ENCODE measurements at regions not wholly inside any gene's neighbourhood (a gene's known extent, or its start where the extent isn't known, plus 50 kb on each side); places are given as distances from the start of the nearest gene placed in this dataset.

DNA sequence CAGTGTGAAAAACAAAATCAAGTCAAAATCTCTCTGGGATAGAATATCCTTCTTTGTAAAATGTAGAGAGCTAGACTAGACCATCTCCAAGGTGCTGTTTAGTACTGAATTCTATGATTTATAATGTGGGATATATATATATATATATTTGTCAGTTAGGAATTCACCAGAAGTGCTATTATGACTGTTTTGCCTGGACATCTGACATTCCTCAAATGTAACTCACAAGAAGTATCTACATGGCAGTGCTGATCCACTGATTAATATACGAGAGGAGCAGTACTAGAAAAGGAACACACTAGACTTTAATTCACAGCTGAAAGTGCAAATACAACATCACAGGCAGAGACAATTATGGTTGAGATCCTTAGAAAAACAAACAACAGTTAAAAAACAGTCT is 208.9 kb downstream of the GBA3 start:
- no peak for TF ChIP-seq ZBTB33 (IDR thresholded peaks at IDR 0.05)
- no peak for TF ChIP-seq YY1 (IDR thresholded peaks at IDR 0.05)
- TF ChIP-seq GABPA (IDR thresholded peaks at IDR 0.05 in 1 of 2, conservative IDR thresholded peaks at IDR 0.05 in 1 of 2): no peak
- TF ChIP-seq CTCF (IDR thresholded peaks at IDR 0.05; ENCODE audit: low read depth, low read length, missing input control): no peak
- TF ChIP-seq, protein P1, sequence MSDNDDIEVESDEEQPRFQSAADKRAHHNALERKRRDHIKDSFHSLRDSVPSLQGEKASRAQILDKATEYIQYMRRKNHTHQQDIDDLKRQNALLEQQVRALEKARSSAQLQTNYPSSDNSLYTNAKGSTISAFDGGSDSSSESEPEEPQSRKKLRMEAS (IDR thresholded peaks at IDR 0.05): no peak
- TF ChIP-seq, protein P2, sequence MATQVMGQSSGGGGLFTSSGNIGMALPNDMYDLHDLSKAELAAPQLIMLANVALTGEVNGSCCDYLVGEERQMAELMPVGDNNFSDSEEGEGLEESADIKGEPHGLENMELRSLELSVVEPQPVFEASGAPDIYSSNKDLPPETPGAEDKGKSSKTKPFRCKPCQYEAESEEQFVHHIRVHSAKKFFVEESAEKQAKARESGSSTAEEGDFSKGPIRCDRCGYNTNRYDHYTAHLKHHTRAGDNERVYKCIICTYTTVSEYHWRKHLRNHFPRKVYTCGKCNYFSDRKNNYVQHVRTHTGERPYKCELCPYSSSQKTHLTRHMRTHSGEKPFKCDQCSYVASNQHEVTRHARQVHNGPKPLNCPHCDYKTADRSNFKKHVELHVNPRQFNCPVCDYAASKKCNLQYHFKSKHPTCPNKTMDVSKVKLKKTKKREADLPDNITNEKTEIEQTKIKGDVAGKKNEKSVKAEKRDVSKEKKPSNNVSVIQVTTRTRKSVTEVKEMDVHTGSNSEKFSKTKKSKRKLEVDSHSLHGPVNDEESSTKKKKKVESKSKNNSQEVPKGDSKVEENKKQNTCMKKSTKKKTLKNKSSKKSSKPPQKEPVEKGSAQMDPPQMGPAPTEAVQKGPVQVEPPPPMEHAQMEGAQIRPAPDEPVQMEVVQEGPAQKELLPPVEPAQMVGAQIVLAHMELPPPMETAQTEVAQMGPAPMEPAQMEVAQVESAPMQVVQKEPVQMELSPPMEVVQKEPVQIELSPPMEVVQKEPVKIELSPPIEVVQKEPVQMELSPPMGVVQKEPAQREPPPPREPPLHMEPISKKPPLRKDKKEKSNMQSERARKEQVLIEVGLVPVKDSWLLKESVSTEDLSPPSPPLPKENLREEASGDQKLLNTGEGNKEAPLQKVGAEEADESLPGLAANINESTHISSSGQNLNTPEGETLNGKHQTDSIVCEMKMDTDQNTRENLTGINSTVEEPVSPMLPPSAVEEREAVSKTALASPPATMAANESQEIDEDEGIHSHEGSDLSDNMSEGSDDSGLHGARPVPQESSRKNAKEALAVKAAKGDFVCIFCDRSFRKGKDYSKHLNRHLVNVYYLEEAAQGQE (IDR thresholded peaks at IDR 0.05): no peak
- no peak for TF ChIP-seq RAD21 (IDR thresholded peaks at IDR 0.05)
- TF ChIP-seq NR2F2 (IDR thresholded peaks at IDR 0.05): no peak
- no peak for TF ChIP-seq SP1 (IDR thresholded peaks at IDR 0.05)
- TF ChIP-seq TAF1 (conservative IDR thresholded peaks at IDR 0.05): no peak
- no peak for TF ChIP-seq HNF4G (IDR thresholded peaks at IDR 0.05)
- no peak for TF ChIP-seq RXRA (IDR thresholded peaks at IDR 0.05)
- no peak for TF ChIP-seq EGR1 (IDR thresholded peaks at IDR 0.05; ENCODE audit: low read depth in 2 of 2)
- TF ChIP-seq JUND (IDR thresholded peaks at IDR 0.05): no peak
